Caco-2 (cell line): ENCODE measurements at regions not wholly inside any gene's neighbourhood (a gene's known extent, or its start where the extent isn't known, plus 50 kb on each side); places are given as distances from the start of the nearest gene placed in this dataset.

Experiments
- BruUV-seq: library from RNA; stranded (reverse); fragments of 400-500 nt; replicated peaks from 2 replicates; lab custom pipeline; 2021; lab: Mats Ljungman, UMichigan
- CTCF ChIA-PET: fragments of 300-600 bp; sonication (Branson Sonifier 250); formaldehyde crosslinking; loops from one replicate; lab custom pipeline; 2022; ENCODE audit warnings: antibody characterized with exemption; lab: Charles Lee
- POLR2A ChIA-PET: fragments of 300-600 bp; sonication (Branson Sonifier 250); formaldehyde crosslinking; loops from one replicate; lab custom pipeline; 2022; ENCODE audit warnings: antibody characterized with exemption; lab: Charles Lee
- DNase-seq, 2 experiments: peaks; one replicate each; pipeline versions ENCODE4 v3.0.0 to v3.0.0-alpha.2; 2020 to 2022
- H3K27me3 ChIP-seq: replicated peaks from 2 replicates; pipeline ENCODE4 v1.6.0; 2011; ENCODE audit warnings: low read length; ENCODE audit not compliant: control insufficient read depth, insufficient read depth
- H3K36me3 ChIP-seq: 2 replicates; pipeline ENCODE4 v1.5.1; 2011; ENCODE audit warnings: low read length; ENCODE audit not compliant: control insufficient read depth, insufficient read depth
- H3K4me1 ChIP-seq: fragments of 250-450 bp; sonication (Bioruptor Pico); 2 replicates; pipeline ENCODE4 v1.5.1; 2020; ENCODE audit warnings: mild to moderate bottlenecking
- H3K4me3 ChIP-seq: 2 replicates; pipeline ENCODE4 v1.5.1; 2011; ENCODE audit warnings: low read depth, mild to moderate bottlenecking, control low read depth, low read length
- H3K9me3 ChIP-seq: fragments of 250-450 bp; sonication (Bioruptor Pico); 2 replicates; pipeline ENCODE4 v1.5.1; 2020; ENCODE audit warnings: mild to moderate bottlenecking, moderate library complexity
- H3K27ac Mint-ChIP-seq: one replicate; pipeline ENCODE4 v1.8.0; 2022; ENCODE audit warnings: mixed read lengths; ENCODE audit not compliant: unreplicated experiment
- H3K27me3 Mint-ChIP-seq: one replicate; pipeline ENCODE4 v1.8.0; 2022; ENCODE audit warnings: mixed read lengths; ENCODE audit not compliant: insufficient read depth, unreplicated experiment
- H3K36me3 Mint-ChIP-seq: one replicate; pipeline ENCODE4 v1.8.0; 2022; ENCODE audit warnings: mild to moderate bottlenecking, mixed read lengths; ENCODE audit not compliant: insufficient read depth, unreplicated experiment
- H3K4me1 Mint-ChIP-seq: one replicate; pipeline ENCODE4 v1.8.0; 2022; ENCODE audit warnings: low read depth, mixed read lengths; ENCODE audit not compliant: unreplicated experiment
- H3K4me3 Mint-ChIP-seq: one replicate; pipeline ENCODE4 v1.8.0; 2022; ENCODE audit warnings: mild to moderate bottlenecking, moderate library complexity, mixed read lengths; ENCODE audit not compliant: unreplicated experiment
- H3K9me3 Mint-ChIP-seq: one replicate; pipeline ENCODE4 v1.8.0; 2022; ENCODE audit warnings: mixed read lengths; ENCODE audit not compliant: unreplicated experiment
- CTCF ChIP-seq, 2 experiments: fragments of 200-600 bp in 1 of 2; IDR thresholded peaks; 1 replicate in 1 of 2; 2 replicates in 1 of 2; pipeline versions ENCODE4 v1.5.1 to v1.8.0; 2011 to 2022; ENCODE audit warnings: antibody characterized with exemption in 1 of 2, control low read depth in 1 of 2, inconsistent platforms in 1 of 2, low read depth in 1 of 2, low read length in 1 of 2, mild to moderate bottlenecking in 1 of 2, moderate library complexity in 1 of 2; ENCODE audit not compliant: insufficient read depth in 1 of 2, severe bottlenecking in 1 of 2, unreplicated experiment in 1 of 2
- intact Hi-C: fragments of 100-400 bp; cut with micrococcal nuclease; formaldehyde crosslinking; loops from one replicate; pipeline ENCODE4 v1.10.0; 2022; ENCODE audit not compliant: unreplicated experiment

- Mint-ChIP-seq H3K4me1 (no peaks in the 10 kb centered on the region), H3K27ac (no peak overlapping the region), H3K36me3 (no peaks in the 10 kb centered on the region), H3K9me3 (no peaks in the 10 kb centered on the region), H3K27me3 (no peaks in the 10 kb centered on the region), H3K4me3 (no peak overlapping the region)
- Histone ChIP-seq H3K27me3 (no peaks in the 10 kb centered on the region), H3K4me1 (no peaks in the 10 kb centered on the region), H3K9me3 (0 out of 2 replicates have a peak, but pooled peaks cover 3% of the 10 kb centered on the region), H3K4me3 (no peak overlapping the region), H3K36me3 (no peaks in the 10 kb centered on the region)
- no peak for TF ChIP-seq CTCF (IDR thresholded peaks at IDR 0.05; ENCODE audit: insufficient read depth in 1 of 2, low read depth in 1 of 2, low read length in 1 of 2, severe bottlenecking in 1 of 2, unreplicated experiment in 1 of 2)
- no TSS peak for BruUV-seq
- CTCF ChIA-PET = no interaction called here
- intact Hi-C loops = no loop called here
- no peak for DNase-seq
- POLR2A ChIA-PET = no interaction called here
Measured at GRCh38 chr19:27745978-27746542, 1466.9 kb downstream of the UQCRFS1 start.

- no peak overlapping the region for H3K27ac Mint-ChIP-seq
- Histone ChIP-seq H3K27me3 (no peaks in the 10 kb centered on the region), H3K9me3 (0 out of 2 replicates have a peak, but pooled peaks cover 3% of the 10 kb centered on the region), H3K4me1 (no peaks in the 10 kb centered on the region), H3K4me3 (no peak overlapping the region), H3K36me3 (no peaks in the 10 kb centered on the region)
- no TSS peak for BruUV-seq
- H3K27me3 Mint-ChIP-seq = no peaks in the 10 kb centered on the region
- peaks cover 2% of the 10 kb centered on the region for H3K9me3 Mint-ChIP-seq
- POLR2A ChIA-PET = no interaction called here
- no peak for DNase-seq
- TF ChIP-seq CTCF (IDR thresholded peaks at IDR 0.05; ENCODE audit: insufficient read depth in 1 of 2, low read depth in 1 of 2, low read length in 1 of 2, severe bottlenecking in 1 of 2, unreplicated experiment in 1 of 2) = no peak
- H3K4me3 Mint-ChIP-seq = no peak overlapping the region
- no peaks in the 10 kb centered on the region for H3K36me3 Mint-ChIP-seq
- no peaks in the 10 kb centered on the region for H3K4me1 Mint-ChIP-seq
- CTCF ChIA-PET = no interaction called here
- intact Hi-C loops = no loop called here
Measured at GRCh38 chr19:27744926-27745768, 1467.8 kb downstream of the UQCRFS1 start.

DNA sequence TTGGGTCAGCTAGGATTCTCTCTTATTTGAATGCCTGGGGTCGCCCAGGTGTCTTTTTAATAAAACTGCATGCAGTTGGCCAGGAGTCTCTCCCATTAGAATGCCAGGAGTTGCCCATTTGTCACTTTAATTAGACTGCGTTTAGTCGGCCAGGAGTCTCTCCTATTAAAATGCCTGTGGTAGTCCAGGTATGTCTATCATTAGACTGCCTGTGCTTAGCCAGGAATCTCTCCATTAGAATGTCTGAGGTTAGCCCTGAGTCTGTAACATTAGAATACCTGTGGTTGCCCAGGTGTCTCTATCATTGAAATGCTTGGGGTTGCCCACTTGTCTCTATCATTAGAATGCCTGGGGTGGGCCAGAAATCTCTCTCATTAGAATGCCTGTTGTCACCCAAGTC lies 1470.9 kb downstream of the UQCRFS1 start:
- Mint-ChIP-seq H3K9me3 (peaks cover 31% of the 10 kb centered on the region), H3K4me1 (no peaks in the 10 kb centered on the region), H3K4me3 (no peak overlapping the region), H3K36me3 (no peaks in the 10 kb centered on the region), H3K27me3 (no peaks in the 10 kb centered on the region), H3K27ac (no peak overlapping the region)
- H3K4me1 ChIP-seq = no peaks in the 10 kb centered on the region
- H3K9me3 ChIP-seq = 0 out of 2 replicates have a peak, but pooled peaks cover 3% of the 10 kb centered on the region
- no peak overlapping the region for H3K4me3 ChIP-seq
- intact Hi-C loops = no loop called here
- ChIA-PET CTCF (no interaction called here), POLR2A (no interaction called here)
- DNase-seq = no peak
- H3K36me3 ChIP-seq = no peaks in the 10 kb centered on the region
- H3K27me3 ChIP-seq = no peaks in the 10 kb centered on the region
- no peak for TF ChIP-seq CTCF (IDR thresholded peaks at IDR 0.05; ENCODE audit: insufficient read depth in 1 of 2, low read depth in 1 of 2, low read length in 1 of 2, severe bottlenecking in 1 of 2, unreplicated experiment in 1 of 2)
- no TSS peak for BruUV-seq
